ENCODE measurements at regions not wholly inside any gene's neighbourhood (a gene's known extent, or its start where the extent isn't known, plus 50 kb on each side); places are given as distances from the start of the nearest gene placed in this dataset.

GRCh38 chr4:160814726-160815125, 1349.1 kb downstream of the FSTL5 start:
- H3K9me3 ChIP-seq = no peaks in the 10 kb centered on the region
- FAIRE-seq (no peak), DNase-seq (ENCODE audit: low read depth in 1 of 2, low spot score in 1 of 2) (no peak), ATAC-seq (no peak)
- no peak overlapping the region for H3K4me2 ChIP-seq
- ChIA-PET CTCF (no interaction called here), POLR2A (no interaction called here)
- no peaks in the 10 kb centered on the region for H3K4me1 ChIP-seq
- TF ChIP-seq RAD21 (conservative IDR thresholded peaks at IDR 0.05 in 1 of 2, IDR thresholded peaks at IDR 0.05 in 1 of 2) = no peak
- TF ChIP-seq ZNF302 (CRISPR knock-in tag; IDR thresholded peaks at IDR 0.05) = no peak
- TF ChIP-seq, protein P1, sequence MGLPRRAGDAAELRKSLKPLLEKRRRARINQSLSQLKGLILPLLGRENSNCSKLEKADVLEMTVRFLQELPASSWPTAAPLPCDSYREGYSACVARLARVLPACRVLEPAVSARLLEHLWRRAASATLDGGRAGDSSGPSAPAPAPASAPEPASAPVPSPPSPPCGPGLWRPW (IDR thresholded peaks at IDR 0.05) = no peak
- TF ChIP-seq MAX (IDR thresholded peaks at IDR 0.05) = no peak
- no peak for TF ChIP-seq PHF8 (IDR thresholded peaks at IDR 0.05; ENCODE audit: borderline replicate concordance, low read depth)
- TF ChIP-seq, protein P2, sequence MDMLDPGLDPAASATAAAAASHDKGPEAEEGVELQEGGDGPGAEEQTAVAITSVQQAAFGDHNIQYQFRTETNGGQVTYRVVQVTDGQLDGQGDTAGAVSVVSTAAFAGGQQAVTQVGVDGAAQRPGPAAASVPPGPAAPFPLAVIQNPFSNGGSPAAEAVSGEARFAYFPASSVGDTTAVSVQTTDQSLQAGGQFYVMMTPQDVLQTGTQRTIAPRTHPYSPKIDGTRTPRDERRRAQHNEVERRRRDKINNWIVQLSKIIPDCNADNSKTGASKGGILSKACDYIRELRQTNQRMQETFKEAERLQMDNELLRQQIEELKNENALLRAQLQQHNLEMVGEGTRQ (IDR thresholded peaks at IDR 0.05) = no peak
- no peak for TF ChIP-seq MAZ (IDR thresholded peaks at IDR 0.05; ENCODE audit: borderline replicate concordance, low read depth, low read length)
- no peak for TF ChIP-seq JUNB (IDR thresholded peaks at IDR 0.05)
- no peak for TF ChIP-seq PBX3 (IDR thresholded peaks at IDR 0.05)
- no peak for TF ChIP-seq ZSCAN20 (CRISPR knock-in tag; IDR thresholded peaks at IDR 0.05)
- no peak for TF ChIP-seq POLR2A (IDR thresholded peaks at IDR 0.05; ENCODE audit: low read length)
- TF ChIP-seq, protein P3, sequence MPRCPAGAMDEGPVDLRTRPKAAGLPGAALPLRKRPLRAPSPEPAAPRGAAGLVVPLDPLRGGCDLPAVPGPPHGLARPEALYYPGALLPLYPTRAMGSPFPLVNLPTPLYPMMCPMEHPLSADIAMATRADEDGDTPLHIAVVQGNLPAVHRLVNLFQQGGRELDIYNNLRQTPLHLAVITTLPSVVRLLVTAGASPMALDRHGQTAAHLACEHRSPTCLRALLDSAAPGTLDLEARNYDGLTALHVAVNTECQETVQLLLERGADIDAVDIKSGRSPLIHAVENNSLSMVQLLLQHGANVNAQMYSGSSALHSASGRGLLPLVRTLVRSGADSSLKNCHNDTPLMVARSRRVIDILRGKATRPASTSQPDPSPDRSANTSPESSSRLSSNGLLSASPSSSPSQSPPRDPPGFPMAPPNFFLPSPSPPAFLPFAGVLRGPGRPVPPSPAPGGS (IDR thresholded peaks at IDR 0.05) = no peak
- no peak for TF ChIP-seq ZC3H11A (IDR thresholded peaks at IDR 0.05)
- no peak for TF ChIP-seq CHD4 (IDR thresholded peaks at IDR 0.05; ENCODE audit: borderline replicate concordance)
- no peak for TF ChIP-seq CEBPB (IDR thresholded peaks at IDR 0.05)
- TF ChIP-seq, protein P4, sequence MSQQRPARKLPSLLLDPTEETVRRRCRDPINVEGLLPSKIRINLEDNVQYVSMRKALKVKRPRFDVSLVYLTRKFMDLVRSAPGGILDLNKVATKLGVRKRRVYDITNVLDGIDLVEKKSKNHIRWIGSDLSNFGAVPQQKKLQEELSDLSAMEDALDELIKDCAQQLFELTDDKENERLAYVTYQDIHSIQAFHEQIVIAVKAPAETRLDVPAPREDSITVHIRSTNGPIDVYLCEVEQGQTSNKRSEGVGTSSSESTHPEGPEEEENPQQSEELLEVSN (IDR thresholded peaks at IDR 0.05; ENCODE audit: borderline replicate concordance, low read depth) = no peak
- TF ChIP-seq NFE2L2 (conservative IDR thresholded peaks at IDR 0.05; ENCODE audit: low read length) = no peak
- TF ChIP-seq ZFP36 (IDR thresholded peaks at IDR 0.05; ENCODE audit: borderline replicate concordance, partially characterized antibody) = no peak
- TF ChIP-seq CHD2 (IDR thresholded peaks at IDR 0.05; ENCODE audit: low read length, partially characterized antibody) = no peak
- no peak for TF ChIP-seq GATA3 (IDR thresholded peaks at IDR 0.05; ENCODE audit: borderline replicate concordance)
- H3K27ac ChIP-seq = no peak overlapping the region
- H3K4me3 ChIP-seq = no peak overlapping the region

DNA sequence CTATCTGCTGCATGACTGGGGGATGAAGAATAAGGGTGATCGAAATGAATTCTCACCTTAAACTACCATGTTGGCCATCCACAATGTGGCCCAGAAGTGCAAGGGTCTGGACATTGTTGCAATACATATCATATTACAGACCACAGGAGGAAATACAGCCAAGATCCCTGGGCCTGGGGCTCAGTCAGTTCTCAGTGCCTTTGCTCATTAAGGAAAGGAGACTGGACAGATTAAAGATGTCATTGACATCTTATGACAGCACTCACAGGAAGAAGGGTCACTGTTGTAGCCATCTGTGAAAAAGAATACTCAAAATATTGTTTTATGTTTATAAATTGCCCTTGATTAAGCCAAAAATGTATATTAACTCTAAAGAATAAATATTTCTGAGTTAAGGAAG, 1345.2 kb downstream of the FSTL5 start:
- ChIA-PET CTCF (no interaction called here), POLR2A (no interaction called here)
- ATAC-seq (no peak), DNase-seq (ENCODE audit: low read depth in 1 of 2, low spot score in 1 of 2) (no peak), FAIRE-seq (no peak)
- no peak overlapping the region for H3K4me2 ChIP-seq
- no peaks in the 10 kb centered on the region for H3K4me1 ChIP-seq
- no peak overlapping the region for H3K4me3 ChIP-seq
- TF ChIP-seq ELK1 (IDR thresholded peaks at IDR 0.05; ENCODE audit: low read depth, low read length) (no peak), MAZ (IDR thresholded peaks at IDR 0.05; ENCODE audit: borderline replicate concordance, low read depth, low read length) (no peak), FOXS1 (CRISPR knock-in tag; IDR thresholded peaks at IDR 0.05) (no peak), RFX5 (IDR thresholded peaks at IDR 0.05) (no peak), FOSB (CRISPR knock-in tag; IDR thresholded peaks at IDR 0.05) (no peak), JUN (IDR thresholded peaks at IDR 0.05) (no peak), FOSL2 (IDR thresholded peaks at IDR 0.05) (no peak), FOSL2 (CRISPR knock-in tag; IDR thresholded peaks at IDR 0.05) (no peak)
- TF ChIP-seq, protein P4 (IDR thresholded peaks at IDR 0.05; ENCODE audit: borderline replicate concordance, low read depth) = no peak
- TF ChIP-seq, protein P3 (IDR thresholded peaks at IDR 0.05) = no peak
- H3K27ac ChIP-seq = no peak overlapping the region
- H3K9me3 ChIP-seq = no peaks in the 10 kb centered on the region
- 38% methylated on average over 1 of the region's 1 CpG for WGBS (ENCODE audit: missing lambda C conversion rate)
